GM18520 (cell line): ENCODE measurements at regions not wholly inside any gene's neighbourhood (a gene's known extent, or its start where the extent isn't known, plus 50 kb on each side); places are given as distances from the start of the nearest gene placed in this dataset.

ENCODE experiments used
- ATAC-seq: cut with Tn5 transposase; IDR thresholded peaks from one replicate; pipeline ENCODE4 v1.9.1; 2021; ENCODE audit not compliant: unreplicated experiment

DNA sequence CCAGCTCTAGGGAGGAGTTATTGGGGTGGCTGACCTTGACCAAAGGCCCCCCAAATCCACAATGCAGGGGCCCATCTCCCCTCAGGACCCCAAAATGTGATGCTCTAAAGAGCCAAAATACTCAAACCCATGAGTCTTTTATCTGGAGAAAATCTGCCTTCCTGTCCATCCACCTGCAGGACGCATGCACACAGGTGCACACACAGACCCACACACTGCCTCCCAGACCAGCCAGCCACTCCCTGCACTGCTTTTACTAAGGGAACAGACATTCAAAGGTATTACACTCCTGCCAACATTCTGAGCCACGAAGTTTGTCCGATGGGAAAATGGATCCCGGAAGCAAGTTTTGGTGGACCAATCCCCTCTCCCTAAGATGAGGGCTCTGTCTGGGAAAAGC lies 76.1 kb upstream of the CDH5 start:
- ATAC-seq: no peak

DNA sequence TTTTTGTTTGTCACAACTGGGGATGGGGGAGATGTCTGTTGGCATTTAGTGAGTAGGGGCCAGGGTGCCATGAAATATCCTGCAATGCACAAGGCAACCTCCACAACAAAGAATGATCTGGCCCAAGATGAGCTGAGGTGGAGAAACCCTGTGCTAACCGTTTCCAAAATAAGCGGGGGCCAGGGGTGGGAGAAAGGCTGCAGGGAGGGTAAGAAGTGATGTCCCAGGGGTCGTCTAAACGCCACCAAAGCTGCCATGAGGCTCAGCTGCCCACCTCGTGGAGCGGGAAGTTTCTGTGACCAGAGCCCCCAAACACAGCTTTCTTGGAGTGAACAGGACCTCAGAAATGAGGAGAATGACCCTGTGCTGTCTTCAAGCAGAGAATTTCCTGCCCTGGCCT lies 76.5 kb upstream of the CDH5 start:
- ATAC-seq: no peak

DNA sequence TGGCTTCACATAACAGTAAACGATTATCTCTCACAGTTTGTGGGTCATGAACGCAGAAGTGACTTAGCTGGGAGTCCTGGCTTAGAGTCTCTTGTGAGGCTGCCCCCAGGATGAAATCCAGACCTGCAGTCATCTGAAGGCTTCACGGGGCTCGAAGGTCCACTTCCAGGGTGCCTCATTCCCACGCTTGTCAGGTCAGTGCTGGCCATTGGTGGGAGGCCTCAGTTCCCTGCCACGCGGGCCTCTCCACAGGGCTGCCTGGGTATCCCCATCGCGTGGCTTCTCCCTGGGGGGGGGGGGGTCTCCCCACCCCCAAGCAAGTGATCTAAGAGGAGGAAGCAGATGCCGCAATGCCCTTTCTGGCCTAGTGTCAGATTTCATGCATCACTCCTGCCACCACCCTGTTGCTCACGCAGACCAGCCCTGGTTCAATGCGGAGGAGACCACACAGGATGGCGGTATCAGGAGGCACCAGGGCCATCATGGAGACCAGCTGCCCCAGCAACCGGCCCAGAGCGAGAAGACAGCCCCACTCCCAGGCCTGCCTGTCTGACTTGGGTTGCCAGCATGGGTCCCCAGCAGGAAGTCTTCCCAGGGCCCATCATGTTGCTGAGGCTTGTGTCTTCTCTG lies 77.3 kb upstream of the CDH5 start:
- ATAC-seq: no peak

- no peak for ATAC-seq
Observed at GRCh38 chr16:66287926-66288325, 78.6 kb upstream of the CDH5 start.

DNA sequence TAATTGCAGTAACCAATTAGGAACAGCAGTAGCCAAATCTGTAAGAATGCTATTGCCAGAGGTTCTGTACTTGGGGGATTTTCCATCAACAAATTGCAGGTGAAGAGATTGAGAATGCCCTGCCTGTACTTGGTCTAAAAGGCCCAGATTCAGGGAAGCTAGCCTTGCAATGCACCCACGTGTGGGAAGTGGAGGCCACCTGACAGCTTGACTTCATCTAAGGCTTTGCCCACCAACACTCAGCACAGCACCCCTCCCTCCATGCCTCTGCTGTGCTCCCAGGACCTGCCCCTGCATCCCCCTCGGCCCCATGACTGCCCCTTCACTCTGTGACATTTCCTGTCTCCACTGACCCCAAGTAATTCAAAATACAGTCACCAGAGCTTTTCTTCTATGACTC lies 79.1 kb upstream of the CDH5 start:
- ATAC-seq: no peak

DNA sequence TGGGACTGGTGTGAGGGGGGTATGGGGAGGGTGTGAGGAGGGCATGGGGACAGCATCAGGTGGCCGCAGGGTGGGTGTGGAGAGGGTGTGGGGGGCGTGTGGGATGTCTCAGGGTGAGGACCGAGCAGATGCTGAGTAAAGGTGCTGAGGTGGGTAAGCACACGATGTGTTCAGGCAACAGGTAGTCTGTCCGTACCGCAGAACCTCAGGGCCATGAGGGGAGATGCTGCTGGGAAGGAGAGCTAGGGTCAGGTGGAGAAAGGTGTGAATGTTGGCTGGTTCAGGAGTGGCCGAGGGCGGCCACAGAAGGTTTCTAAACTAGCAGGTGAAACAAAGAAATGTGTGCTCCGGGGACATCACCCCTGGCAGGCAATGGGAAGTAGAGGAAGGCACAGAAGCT lies 80.0 kb upstream of the CDH5 start:
- no peak for ATAC-seq

DNA sequence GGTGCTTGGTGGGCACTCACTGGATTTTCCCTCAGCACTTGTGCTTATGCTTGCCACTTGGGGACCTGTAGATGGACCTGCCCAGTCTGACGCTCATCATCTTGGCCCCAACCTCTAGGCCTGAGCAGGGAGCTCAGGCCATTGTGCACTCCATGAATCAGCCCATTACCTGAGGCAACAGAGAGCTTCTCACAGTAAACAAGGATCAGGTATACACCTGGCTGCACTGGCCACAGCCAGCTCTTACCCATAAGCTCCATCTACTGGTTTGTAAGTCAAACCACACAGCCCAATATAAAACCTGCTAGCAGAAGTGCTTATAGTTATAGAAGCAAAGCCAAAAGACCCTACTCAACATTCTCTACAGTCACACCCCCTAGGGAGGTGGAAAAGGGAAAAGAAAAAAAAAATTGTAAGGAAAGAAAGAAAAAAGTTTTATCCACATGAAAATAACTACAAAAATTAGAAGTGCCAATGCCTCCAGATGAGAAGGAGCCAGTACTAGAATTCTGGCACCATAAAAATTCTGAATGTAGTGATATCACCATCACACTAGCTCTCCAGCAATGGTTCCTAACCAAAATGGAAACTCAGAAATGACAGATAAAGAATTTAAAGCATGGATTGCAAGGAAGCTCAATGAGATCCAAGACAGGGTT lies 87.8 kb upstream of the CDH5 start:
- no peak for ATAC-seq

- no peak for ATAC-seq
Observed at GRCh38 chr16:66278111-66278531, 88.4 kb upstream of the CDH5 start.

- ATAC-seq: no peak
Observed at GRCh38 chr16:66277311-66278070, 89.0 kb upstream of the CDH5 start.

GRCh38 chr16:66275775-66276428 lies 90.6 kb upstream of the CDH5 start:
- ATAC-seq: no peak

GRCh38 chr16:66274335-66275110 lies 92.0 kb upstream of the CDH5 start:
- no peak for ATAC-seq

DNA sequence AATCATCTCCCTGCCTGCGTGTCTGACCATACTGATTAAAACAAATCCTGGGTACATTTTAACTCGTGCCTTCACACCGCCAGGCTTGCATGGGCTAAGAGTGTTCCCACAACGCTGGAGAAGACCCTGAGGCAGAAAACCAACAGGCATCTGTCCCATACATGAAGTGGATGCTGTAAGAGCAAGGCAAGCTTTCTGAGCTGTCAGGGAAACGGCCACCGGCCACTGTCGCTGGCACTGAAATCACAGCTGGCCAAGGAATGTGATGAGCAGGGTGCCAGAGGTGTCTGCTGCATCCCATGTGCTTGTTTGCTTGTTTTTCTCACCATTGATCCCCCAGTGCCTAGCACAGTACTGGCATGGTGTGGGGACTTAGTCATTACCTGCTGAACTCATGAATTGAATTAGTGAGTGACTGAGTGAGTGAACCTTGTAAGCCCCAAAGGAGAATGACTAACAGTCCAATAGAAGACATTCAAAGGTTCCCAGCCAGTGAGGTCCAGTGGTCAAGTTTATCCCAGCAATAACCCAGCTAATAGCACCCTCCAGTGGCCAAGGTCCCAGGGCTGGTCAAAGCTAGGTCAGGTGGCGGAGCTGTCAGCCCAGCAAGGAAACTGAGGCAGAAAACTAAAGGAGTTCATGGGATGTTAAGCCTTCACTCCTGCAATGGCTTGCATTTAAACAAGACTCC lies 92.7 kb upstream of the CDH5 start:
- no peak for ATAC-seq

DNA sequence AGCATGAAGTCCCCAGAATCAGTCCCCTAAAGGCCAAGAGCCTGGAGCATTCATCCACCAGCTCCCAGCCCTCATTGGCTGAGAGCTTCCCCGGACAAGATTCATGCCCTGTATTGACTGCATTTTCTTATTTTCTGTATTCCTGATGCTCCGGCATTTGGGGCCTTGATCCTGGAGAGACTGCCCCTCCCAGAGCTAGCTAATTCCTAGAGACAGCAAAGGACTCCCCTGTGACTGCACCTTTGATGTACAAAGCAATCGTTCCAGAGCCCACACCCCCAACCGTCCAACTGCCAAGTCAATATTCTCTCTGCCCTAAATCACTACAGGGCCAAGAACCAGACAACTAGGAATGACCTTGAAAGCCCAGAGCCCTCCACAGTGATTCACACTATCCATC lies 93.4 kb upstream of the CDH5 start:
- ATAC-seq: no peak

- no peak for ATAC-seq
Observed at GRCh38 chr16:66272461-66272860, 94.0 kb upstream of the CDH5 start.

DNA sequence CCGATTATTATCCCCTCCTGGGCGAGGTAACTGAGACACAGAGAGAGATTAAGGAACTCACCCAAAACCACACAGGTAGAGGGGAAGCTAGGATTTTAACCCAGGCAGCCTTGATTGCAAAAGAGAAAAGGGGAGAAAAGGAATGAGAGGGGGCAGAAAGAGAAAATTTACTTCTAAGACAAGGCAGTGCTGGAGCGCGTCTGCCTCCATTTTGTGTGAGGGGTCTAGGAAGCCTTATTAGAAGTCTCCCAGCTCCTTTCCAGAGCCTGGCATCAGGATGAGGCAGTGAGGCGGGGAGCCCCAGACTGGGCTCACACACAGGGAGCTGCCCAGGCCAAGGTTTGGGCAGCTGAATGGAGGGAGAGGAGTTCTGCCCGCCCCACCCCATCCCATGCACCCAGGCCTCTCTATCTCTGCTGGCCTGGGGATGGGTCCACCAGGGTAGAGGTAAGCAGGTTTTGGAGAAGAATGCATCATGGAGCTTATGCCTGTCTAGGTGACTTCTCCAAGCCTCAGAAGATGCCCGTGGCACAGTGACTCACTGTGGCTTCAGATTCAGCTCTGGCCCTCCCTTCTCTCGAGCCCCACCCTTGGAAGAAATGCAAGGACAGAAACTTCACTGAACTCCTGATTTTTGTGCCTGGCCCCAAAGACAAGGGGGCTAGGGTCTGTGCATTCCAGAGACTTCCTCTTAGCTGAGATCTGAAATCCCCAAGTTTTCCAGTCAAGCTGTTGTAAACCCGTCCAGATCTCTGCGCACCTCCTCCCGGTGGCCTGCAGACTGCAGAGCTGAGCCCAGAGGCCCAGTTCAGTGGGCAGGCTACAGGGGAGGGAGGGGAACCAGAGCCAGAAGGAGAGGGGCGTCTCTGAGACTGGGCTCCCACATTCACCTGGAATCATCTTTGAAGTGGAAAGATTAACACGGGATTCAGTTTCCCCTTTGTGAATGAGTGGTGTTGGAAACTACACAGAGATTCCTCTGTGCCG lies 95.1 kb upstream of the CDH5 start:
- ATAC-seq: no peak

DNA sequence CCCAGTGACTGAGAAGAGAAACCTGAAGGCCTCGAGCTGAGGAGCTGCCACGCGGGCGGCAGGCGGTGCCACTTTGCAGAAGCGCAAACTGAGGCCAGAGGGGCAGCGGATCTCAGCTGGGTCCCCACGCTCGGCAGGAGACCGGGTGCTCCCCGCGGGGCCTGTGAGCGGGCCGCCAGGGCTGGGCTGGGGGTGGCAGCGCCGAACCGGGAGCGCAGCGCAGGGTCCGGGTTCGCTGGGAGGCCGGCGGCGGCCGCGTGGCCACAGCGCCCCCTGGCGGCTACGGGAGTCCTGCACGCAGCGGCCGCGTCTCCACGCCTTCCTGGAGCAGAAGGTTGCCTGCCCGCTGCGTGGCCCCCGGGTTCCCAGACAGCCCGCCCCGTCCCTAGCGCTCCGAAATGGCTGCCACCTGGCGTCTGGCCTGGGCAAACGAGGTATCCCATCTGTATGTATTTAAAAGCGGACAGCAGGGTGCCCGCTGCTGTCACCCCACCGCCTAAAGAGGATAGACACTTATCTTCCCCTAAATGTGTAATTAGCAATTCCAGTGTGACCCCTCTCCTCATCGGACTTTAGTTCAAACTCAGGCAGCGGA lies 96.1 kb upstream of the CDH5 start:
- no peak for ATAC-seq

DNA sequence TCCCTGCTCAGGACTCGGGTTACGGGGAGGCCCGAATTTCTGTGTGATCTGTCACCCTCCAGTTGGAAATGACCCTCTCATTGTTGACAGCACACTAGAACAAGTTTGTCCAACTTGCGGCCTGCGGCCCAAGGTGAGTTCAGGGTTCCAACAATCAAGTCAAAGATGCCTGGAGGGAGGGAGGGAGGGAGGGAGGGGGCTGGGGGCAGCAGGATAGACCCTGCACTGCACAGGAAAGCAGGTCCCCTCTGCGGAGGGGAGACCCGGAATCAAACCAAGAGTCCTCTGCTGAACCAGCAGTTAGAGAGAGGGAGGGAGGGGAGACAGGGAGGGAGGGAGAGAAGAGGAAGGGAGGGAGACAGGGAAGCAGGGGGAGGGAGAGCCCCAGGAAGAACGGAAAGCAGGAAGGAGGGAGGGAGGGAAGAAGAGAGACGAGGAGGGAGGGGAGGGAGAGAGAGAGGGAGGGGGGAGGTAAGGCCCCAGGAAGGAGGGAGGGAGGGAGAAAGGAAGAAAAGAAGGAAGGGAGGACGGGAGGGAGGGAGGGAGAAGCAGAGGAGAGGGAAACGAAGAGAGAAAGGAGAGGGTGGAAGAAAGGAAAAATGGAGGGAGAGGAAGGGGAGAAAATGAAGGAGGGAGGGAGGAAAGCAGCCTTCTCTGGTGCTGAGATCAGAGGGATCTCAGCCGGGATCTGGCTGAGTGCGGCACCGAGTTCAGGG lies 96.7 kb upstream of the CDH5 start:
- ATAC-seq: no peak

GRCh38 chr16:66267292-66268014 lies 99.0 kb upstream of the CDH5 start:
- no peak for ATAC-seq
